ENCODE measurements at regions not wholly inside any gene's neighbourhood (a gene's known extent, or its start where the extent isn't known, plus 50 kb on each side); places are given as distances from the start of the nearest gene placed in this dataset.

DNA sequence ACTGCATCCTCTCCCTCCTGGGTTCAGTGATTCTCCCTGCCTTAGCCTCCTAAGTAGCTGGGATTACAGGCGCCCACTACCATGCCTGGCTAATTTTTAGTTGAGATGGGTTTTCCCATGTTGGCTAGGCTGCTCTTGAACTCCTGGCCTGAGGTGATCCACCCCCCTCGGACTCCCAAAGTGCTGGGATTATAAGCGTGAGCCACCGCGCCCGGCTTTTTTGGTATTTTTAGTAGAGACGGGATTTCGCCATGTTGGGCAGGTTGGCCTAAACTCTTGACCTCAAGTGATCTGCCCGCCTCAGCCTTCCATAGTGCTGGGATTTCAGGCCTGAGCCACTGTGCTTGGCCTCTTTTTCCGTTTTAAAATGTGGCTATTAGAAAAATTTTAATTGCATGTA, 343.8 kb upstream of the RBFOX1 start:
- Histone ChIP-seq H3K4me3 (ENCODE audit: low read depth, low read length) (no peak overlapping the region), H3K36me3 (ENCODE audit: control insufficient read depth in 2 of 2, insufficient read depth in 1 of 2, low read length in 2 of 2) (no peaks in the 10 kb centered on the region), H3K4me1 (ENCODE audit: control insufficient read depth, insufficient read depth, low read length) (no peaks in the 10 kb centered on the region), H3K27ac (ENCODE audit: extremely low read depth, low read depth, low read length) (no peak overlapping the region), H3K9me3 (ENCODE audit: control insufficient read depth, insufficient read depth, low read depth, low read length) (no peaks in the 10 kb centered on the region)
- TF ChIP-seq, protein P1, sequence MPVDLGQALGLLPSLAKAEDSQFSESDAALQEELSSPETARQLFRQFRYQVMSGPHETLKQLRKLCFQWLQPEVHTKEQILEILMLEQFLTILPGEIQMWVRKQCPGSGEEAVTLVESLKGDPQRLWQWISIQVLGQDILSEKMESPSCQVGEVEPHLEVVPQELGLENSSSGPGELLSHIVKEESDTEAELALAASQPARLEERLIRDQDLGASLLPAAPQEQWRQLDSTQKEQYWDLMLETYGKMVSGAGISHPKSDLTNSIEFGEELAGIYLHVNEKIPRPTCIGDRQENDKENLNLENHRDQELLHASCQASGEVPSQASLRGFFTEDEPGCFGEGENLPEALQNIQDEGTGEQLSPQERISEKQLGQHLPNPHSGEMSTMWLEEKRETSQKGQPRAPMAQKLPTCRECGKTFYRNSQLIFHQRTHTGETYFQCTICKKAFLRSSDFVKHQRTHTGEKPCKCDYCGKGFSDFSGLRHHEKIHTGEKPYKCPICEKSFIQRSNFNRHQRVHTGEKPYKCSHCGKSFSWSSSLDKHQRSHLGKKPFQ (tag by site-specific recombination; IDR thresholded peaks at IDR 0.05): no peak
- TF ChIP-seq ZNF16 (tag by site-specific recombination; IDR thresholded peaks at IDR 0.05; ENCODE audit: low read depth) (no peak), ZNF48 (tag by site-specific recombination; IDR thresholded peaks at IDR 0.05) (no peak), ZNF311 (tag by site-specific recombination; IDR thresholded peaks at IDR 0.05; ENCODE audit: borderline replicate concordance) (no peak), ZNF830 (tag by site-specific recombination; IDR thresholded peaks at IDR 0.05; ENCODE audit: low read depth) (no peak), ZNF37A (tag by site-specific recombination; IDR thresholded peaks at IDR 0.05) (no peak), HOXC10 (CRISPR knock-in tag; IDR thresholded peaks at IDR 0.05) (no peak), ZNF701 (tag by site-specific recombination; IDR thresholded peaks at IDR 0.05) (no peak), OSR2 (tag by site-specific recombination; IDR thresholded peaks at IDR 0.05) (no peak), ZNF214 (tag by site-specific recombination; IDR thresholded peaks at IDR 0.05; ENCODE audit: borderline replicate concordance) (no peak), ZNF514 (tag by site-specific recombination; IDR thresholded peaks at IDR 0.05) (no peak), ZNF623 (tag by site-specific recombination; IDR thresholded peaks at IDR 0.05) (no peak)
- TF ChIP-seq, protein P2, sequence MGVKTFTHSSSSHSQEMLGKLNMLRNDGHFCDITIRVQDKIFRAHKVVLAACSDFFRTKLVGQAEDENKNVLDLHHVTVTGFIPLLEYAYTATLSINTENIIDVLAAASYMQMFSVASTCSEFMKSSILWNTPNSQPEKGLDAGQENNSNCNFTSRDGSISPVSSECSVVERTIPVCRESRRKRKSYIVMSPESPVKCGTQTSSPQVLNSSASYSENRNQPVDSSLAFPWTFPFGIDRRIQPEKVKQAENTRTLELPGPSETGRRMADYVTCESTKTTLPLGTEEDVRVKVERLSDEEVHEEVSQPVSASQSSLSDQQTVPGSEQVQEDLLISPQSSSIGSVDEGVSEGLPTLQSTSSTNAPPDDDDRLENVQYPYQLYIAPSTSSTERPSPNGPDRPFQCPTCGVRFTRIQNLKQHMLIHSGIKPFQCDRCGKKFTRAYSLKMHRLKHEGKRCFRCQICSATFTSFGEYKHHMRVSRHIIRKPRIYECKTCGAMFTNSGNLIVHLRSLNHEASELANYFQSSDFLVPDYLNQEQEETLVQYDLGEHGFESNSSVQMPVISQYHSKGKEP (tag by site-specific recombination; IDR thresholded peaks at IDR 0.05): no peak
- TF ChIP-seq, protein P3, sequence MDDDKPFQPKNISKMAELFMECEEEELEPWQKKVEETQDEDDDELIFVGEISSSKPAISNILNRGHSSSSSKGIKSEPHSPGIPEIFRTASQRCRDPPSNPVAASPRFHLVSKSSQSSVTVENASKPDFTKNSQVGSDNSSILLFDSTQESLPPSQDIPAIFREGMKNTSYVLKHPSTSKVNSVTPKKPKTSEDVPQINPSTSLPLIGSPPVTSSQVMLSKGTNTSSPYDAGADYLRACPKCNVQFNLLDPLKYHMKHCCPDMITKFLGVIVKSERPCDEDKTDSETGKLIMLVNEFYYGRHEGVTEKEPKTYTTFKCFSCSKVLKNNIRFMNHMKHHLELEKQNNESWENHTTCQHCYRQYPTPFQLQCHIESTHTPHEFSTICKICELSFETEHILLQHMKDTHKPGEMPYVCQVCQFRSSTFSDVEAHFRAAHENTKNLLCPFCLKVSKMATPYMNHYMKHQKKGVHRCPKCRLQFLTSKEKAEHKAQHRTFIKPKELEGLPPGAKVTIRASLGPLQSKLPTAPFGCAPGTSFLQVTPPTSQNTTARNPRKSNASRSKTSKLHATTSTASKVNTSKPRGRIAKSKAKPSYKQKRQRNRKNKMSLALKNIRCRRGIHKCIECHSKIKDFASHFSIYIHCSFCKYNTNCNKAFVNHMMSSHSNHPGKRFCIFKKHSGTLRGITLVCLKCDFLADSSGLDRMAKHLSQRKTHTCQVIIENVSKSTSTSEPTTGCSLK (tag by site-specific recombination; IDR thresholded peaks at IDR 0.05): no peak
- ChIA-PET POLR2A (no interaction called here), CTCF (no interaction called here)

DNA sequence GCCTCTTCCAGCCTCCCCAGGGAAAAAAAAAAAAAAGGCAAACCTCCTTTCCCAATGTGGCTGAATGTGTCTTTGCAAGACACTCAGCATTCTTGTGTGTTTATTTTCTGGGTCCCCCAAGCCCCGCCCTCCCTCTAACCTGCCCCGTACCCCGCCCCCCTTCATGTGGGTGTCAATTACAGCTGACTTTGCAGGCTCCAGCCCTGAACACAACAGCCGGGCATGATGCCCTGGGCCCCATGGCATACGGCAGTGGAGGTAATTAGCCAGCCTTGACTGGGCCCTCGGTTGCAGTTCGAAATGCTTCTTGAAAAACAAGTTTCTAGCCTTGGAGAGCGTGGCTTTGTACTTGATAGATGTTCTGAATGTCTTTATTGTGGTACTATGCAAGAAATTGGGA, 354.7 kb upstream of the RBFOX1 start:
- ChIA-PET POLR2A (no interaction called here), CTCF (no interaction called here)
- Histone ChIP-seq H3K9me3 (ENCODE audit: control insufficient read depth, insufficient read depth, low read depth, low read length) (no peaks in the 10 kb centered on the region), H3K36me3 (ENCODE audit: control insufficient read depth in 2 of 2, insufficient read depth in 1 of 2, low read length in 2 of 2) (no peaks in the 10 kb centered on the region), H3K4me3 (ENCODE audit: low read depth, low read length) (no peak overlapping the region), H3K4me1 (ENCODE audit: control insufficient read depth, insufficient read depth, low read length) (no peaks in the 10 kb centered on the region), H3K27ac (ENCODE audit: extremely low read depth, low read depth, low read length) (no peak overlapping the region)
- TF ChIP-seq, protein P4, sequence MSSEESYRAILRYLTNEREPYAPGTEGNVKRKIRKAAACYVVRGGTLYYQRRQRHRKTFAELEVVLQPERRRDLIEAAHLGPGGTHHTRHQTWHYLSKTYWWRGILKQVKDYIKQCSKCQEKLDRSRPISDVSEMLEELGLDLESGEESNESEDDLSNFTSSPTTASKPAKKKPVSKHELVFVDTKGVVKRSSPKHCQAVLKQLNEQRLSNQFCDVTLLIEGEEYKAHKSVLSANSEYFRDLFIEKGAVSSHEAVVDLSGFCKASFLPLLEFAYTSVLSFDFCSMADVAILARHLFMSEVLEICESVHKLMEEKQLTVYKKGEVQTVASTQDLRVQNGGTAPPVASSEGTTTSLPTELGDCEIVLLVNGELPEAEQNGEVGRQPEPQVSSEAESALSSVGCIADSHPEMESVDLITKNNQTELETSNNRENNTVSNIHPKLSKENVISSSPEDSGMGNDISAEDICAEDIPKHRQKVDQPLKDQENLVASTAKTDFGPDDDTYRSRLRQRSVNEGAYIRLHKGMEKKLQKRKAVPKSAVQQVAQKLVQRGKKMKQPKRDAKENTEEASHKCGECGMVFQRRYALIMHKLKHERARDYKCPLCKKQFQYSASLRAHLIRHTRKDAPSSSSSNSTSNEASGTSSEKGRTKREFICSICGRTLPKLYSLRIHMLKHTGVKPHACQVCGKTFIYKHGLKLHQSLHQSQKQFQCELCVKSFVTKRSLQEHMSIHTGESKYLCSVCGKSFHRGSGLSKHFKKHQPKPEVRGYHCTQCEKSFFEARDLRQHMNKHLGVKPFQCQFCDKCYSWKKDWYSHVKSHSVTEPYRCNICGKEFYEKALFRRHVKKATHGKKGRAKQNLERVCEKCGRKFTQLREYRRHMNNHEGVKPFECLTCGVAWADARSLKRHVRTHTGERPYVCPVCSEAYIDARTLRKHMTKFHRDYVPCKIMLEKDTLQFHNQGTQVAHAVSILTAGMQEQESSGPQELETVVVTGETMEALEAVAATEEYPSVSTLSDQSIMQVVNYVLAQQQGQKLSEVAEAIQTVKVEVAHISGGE (tag by site-specific recombination; conservative IDR thresholded peaks at IDR 0.05; ENCODE audit: low read depth): no peak
- no peak for TF ChIP-seq WT1 (tag by site-specific recombination; IDR thresholded peaks at IDR 0.05)
- TF ChIP-seq, protein P5, sequence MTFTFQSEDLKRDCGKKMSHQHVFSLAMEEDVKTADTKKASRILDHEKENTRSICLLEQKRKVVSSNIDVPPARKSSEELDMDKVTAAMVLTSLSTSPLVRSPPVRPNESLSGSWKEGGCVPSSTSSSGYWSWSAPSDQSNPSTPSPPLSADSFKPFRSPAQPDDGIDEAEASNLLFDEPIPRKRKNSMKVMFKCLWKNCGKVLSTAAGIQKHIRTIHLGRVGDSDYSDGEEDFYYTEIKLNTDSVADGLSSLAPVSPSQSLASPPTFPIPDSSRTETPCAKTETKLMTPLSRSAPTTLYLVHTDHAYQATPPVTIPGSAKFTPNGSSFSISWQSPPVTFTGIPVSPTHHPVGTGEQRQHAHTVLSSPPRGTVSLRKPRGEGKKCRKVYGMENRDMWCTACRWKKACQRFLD (tag by site-specific recombination; IDR thresholded peaks at IDR 0.05): no peak
- no peak for TF ChIP-seq ZNF530 (tag by site-specific recombination; IDR thresholded peaks at IDR 0.05; ENCODE audit: low read depth)
- TF ChIP-seq MZF1 (tag by site-specific recombination; IDR thresholded peaks at IDR 0.05; ENCODE audit: borderline replicate concordance): no peak
- TF ChIP-seq ZNF138 (tag by site-specific recombination; IDR thresholded peaks at IDR 0.05; ENCODE audit: borderline replicate concordance): no peak
- TF ChIP-seq, protein P6, sequence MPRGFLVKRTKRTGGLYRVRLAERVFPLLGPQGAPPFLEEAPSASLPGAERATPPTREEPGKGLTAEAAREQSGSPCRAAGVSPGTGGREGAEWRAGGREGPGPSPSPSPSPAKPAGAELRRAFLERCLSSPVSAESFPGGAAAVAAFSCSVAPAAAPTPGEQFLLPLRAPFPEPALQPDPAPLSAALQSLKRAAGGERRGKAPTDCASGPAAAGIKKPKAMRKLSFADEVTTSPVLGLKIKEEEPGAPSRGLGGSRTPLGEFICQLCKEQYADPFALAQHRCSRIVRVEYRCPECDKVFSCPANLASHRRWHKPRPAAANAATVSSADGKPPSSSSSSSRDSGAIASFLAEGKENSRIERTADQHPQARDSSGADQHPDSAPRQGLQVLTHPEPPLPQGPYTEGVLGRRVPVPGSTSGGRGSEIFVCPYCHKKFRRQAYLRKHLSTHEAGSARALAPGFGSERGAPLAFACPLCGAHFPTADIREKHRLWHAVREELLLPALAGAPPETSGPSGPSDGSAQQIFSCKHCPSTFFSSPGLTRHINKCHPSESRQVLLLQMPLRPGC (tag by site-specific recombination; IDR thresholded peaks at IDR 0.05): no peak
- no peak for TF ChIP-seq SCRT2 (tag by site-specific recombination; IDR thresholded peaks at IDR 0.05)

All from HEK293 (cell line).